Hematopoietic multipotent progenitor cell treated with erythropoietin and hydrocortisone succinate and interleukin-3 and kit ligand, for 15 days (in vitro differentiated cells): ENCODE measurements at regions not wholly inside any gene's neighbourhood (a gene's known extent, or its start where the extent isn't known, plus 50 kb on each side); places are given as distances from the start of the nearest gene placed in this dataset.
"Not testable (repeated sequence)": the region's sequence is repeated elsewhere in the genome, so short reads cannot be mapped to it uniquely, and the experiment has no call there.

Source experiments
- DNase-seq: peaks from one replicate; pipeline ENCODE4 v3.0.0-alpha.2; 2015; ENCODE audit warnings: low spot score

GRCh38 chr16:29108625-29109169 is 123.8 kb downstream of the LAT start:
- not testable (repeated sequence) for DNase-seq

DNA sequence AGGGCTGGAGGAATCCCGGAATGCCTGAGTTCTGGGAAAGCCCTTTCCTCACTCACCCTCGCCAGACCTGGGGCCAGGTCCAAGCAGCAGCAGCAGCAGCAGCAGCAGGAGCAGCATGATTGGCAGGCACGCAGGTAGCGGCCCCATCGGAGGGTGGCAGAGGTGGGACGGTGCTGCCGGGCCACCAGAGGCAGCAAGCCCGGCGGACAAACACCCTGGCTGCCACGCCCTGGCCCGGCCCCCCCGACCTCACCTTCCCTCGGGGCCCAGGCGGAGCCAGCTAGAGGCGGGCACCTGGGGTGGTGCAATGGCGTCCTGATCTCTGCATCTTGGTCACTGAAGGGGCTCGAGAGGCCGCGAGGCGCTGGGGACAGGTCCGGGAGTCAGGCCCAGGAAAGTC is 122.4 kb downstream of the LAT start:
- no peak for DNase-seq

DNA sequence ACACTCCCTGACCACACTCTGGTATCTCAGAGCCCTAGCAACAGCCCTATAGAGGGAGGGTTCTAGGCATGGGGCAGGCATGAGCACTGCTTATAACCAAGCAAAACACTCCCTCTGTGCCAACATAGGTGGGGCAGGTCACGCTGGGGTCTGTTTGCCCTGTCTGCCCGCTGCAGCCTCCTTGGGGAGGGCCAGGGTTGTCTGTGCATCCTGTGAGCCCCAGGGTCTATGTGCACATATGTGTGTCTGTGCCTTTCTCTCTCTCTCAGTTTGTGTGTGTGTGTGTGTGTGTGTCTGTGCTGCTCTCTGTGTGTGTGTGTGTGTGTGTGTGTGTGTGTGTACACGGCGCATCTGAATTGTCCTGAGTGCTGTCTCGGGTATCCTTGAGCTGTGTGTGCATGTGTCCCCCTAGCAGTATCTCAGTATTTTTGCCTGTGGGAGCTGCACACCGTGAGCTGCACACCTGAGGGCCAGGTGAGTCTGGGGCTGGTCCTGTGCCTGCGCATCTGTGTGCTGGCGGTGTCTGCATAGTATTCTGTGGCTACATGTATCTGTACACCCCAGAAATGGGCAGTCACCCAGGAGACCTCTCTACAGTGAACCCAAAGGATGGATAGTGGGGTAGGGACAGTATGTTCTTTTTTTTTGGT is 121.5 kb downstream of the LAT start:
- not testable (repeated sequence) for DNase-seq

GRCh38 chr16:29104600-29104999 is 119.7 kb downstream of the LAT start:
- DNase-seq: not testable (repeated sequence)

DNA sequence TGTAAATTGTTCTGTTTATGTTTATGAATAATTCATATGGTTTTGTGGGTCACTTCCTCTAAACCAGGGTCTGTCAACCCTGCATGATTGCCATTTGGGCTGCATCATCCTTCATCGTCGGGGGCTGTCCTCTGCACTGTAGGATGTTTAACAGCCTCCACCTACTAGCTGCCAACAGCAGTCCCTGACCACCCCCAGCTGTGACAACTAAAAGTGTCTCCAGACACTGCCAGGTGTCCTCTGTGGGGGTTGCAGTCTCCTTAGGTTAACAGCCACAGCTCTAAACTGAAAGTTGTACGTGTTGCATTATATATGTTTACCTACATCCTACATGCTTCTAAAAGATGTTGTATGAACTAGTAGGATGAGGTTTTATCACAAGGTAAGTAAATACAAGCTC is 113.1 kb downstream of the LAT start:
- DNase-seq: not testable (repeated sequence)

- not testable (repeated sequence) for DNase-seq
These were observed 110.1 kb downstream of the LAT start for GRCh38 chr16:29094729-29095624.

GRCh38 chr16:29094325-29094724 is 109.5 kb downstream of the LAT start:
- DNase-seq: not testable (repeated sequence)

- not testable (repeated sequence) for DNase-seq
These were observed 104.8 kb downstream of the LAT start for GRCh38 chr16:29089679-29090078.

DNA sequence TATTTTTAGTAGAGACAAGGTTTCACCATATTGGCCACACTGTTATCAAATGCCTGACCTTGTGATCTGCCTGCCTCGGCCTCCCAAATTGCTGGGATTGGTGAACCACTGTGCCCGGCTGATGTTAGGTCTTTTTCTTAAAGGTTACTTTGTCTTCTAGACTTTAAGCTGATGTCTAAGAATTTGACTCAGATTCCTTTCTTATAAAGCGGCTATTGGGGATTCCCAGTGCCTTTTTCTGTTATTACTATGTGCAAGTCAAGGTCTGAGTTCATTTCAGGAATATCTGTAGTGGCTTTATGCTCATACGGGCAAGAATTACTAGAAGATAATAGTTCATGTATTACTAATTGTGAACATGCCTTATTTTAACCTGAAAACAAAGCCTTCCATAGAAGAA is 102.8 kb downstream of the LAT start:
- not testable (repeated sequence) for DNase-seq

DNA sequence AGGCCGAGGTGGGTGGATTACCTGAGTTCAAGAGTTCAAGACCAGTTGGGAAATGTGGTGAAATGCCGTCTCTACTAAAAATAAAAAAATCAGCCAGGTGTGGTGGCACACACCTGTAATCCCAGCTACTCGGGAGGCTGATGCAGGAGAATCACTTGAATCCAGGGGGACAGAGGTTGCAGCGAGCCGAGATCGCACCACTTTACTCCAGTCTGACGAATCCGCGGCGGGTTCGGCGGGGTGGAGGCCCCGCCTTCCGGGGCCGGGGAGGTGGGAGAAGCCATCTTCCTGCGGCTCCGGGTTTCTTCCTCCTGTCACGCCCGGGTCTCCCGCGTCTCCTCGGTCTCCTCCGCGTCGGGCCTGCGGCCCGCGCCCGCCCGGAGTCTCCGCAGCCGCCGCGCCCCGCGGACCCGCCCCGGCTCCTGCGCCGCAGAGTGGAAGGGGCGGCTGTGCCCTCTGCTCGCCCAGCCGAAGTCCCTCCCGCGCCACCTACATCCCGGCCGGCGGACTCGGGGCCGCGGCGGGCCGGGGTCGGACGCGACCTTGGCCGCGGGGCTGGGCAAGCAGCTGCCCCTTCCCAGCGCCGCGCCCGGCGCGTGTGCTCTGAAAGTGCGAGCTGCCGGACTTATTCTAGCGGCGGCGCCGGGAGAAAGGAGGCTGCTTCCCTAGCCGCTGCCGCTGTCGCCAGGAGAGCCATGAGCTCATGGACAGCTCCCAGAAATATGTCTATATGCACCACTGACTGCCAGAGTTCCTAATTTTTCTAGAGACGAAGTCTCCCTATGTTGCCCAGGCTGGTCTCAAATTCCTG is 97.2 kb downstream of the LAT start:
- DNase-seq: not testable (repeated sequence)

DNA sequence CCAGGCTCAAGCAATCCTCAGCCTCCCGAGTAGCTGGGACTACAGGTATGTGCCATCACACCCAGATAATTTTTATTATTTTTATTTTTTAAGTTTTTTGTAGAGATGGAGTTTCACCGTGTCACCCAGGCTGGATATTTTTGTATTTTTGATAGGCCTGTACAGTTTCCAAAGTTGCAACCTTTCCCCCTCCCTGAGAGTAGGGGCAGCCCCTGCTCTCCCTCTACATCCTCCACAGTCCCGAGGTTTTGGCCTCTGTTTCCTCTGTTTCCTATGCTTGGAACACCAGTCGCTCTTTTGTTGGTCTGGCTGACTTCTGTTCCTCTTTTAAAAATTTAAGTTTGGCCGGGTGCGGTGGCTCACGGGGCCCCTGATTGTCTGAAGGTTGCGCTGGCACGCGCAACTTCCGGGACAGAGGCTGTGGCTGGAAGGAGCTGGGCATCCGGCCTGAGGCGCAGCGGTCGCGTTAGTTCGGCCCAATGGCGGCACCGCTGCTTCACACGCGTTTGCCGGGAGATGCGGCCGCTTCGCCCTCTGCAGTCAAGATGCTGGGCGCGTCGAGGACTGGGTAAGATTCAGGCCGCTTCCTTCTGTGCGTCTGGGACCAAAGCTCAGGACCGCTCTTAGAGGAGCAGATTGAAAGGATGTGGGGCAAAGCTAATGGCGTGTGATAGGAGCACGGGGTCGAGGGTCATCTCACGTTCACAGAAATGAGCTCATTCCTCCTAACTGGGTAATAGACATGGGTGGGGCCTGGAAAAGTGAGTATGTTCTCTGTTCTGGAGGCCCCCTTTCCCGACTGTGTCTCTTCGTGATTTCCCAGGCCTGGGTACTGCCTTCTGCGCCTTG is 89.9 kb downstream of the LAT start:
- DNase-seq: peak; percentile 58

DNA sequence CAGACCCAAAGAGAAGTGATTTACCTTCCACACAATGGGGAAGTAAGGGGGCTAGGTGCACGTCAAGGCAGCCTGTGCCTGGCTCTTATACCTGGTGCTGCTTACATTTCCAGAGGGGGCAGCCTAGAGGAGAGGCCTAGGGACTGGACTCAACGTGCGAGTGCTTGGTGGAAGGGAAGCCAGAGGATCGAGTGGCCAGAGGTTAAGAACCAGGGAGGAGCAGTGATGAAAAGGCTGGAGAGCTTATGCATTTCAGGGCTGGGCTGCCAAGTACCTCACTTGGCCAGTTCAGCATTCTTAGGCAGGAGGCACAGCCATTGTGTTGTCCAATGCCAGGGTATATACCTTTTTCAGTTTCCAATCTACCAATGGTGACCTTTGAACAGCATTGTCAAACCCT is 77.4 kb downstream of the LAT start:
- not testable (repeated sequence) for DNase-seq

DNA sequence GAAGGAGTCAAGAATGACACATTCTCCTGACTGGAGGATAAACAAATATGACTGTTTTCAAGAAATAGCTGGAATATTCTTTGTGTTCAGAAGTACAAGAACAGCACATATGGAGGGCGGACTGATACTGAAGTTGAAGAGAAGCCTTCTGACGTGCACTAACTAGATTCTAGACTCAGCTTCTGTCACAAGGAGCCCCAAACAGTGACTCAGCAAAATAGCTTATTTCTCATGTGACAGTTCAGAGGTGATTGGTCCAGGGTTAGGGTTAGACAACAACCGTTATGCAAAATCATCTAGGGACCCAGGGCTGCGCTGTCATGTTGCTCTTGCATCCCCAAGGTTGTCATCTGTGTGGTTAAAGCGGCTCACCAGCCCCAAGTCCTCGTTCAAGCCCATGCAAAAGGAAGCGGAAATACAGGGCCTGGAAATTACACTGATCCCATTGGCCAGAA is 76.6 kb downstream of the LAT start:
- not testable (repeated sequence) for DNase-seq

DNA sequence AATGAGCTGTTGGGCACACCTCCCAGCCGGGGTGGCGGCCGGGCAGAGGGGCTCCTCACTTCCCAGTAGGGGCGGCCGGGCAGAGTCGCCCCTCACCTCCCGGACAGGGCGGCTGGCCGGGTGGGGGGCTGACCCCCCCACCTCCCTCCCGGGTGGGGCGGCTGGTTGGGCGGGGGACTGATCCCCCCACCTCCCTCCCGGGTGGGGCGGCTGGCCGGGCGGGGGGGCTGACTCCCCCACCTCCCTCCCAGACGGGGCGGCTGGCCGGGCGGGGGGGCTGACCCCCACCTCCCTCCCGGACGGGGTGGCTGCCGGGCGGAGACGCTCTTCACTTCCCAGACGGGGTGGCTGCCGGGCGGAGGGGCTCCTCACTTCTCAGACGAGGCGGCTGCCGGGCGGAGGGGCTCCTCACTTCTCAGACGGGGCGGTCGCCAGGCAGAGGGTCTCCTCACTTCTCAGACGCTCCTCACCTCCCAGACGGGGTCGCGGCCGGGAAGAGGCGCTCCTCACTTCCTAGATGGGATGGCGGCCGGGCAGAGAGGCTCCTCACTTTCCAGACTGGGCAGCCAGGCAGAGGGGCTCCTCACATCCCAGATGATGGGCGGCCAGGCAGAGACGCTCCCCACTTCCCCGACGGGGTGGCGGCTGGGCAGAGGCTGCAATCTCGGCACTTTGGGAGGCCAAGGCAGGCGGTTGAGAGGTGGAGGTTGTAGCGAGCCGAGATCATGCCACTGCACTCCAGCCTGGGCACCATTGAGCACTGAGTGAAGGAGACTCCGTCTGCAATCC is 75.4 kb downstream of the LAT start:
- DNase-seq: not testable (repeated sequence)

DNA sequence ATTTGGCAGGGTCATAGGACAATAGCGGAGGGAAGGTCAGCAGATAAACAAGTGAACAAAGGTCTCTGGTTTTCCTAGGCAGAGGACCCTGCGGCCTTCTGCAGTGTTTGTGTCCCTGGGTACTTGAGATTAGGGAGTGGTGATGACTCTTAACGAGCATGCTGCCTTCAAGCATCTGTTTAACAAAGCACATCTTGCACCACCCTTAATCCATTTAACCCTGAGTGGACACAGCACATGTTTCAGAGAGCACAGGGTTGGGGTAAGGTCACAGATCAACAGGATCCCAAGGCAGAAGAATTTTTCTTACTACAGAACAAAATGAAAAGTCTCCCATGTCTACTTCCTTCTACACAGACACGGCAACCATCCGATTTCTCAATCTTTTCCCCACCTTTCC is 74.7 kb downstream of the LAT start:
- not testable (repeated sequence) for DNase-seq
